ENCODE measurements at regions not wholly inside any gene's neighbourhood (a gene's known extent, or its start where the extent isn't known, plus 50 kb on each side); places are given as distances from the start of the nearest gene placed in this dataset.

DNA sequence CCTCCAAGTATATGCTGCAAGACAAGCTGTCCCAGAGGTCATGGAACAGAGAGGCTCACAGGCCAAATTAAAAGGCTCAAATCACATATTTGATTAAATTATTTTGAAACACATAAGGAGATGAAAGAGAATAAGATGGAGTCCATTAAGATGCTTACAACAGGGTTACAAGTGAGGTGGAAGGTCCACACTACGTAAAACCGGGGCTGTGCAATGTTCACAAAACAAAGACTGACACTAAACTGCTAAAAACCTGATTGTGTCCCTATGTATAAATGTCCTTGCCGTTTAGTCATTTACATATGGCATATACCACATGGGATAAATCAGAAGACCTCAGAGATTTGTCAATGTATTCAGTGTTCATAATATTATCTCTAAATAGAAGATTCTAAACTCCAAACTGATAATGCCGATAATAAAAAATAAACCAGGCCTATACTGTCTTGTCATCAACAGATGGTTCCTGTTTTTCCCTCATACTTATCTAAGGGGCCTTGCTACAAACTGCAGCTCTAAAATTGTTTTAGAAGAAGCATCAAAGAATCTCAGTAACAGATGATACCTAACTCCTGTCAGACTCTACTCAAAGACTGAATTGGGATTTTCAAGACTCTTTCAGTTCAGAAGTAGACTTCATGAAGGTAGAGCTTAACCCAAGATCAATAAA lies 51.8 kb upstream of the RIPOR2 start:
- no peak overlapping the region for H3K4me3 ChIP-seq (ENCODE audit: control insufficient read depth, low read depth, low read length)
- no peak for DNase-seq (ENCODE audit: low read depth)
- no peak for TF ChIP-seq CTCF (IDR thresholded peaks at IDR 0.05; ENCODE audit: control insufficient read depth, insufficient read depth, low read depth, low read length, missing control alignments)

- no peak for TF ChIP-seq CTCF (IDR thresholded peaks at IDR 0.05; ENCODE audit: control insufficient read depth, insufficient read depth, low read depth, low read length, missing control alignments)
- DNase-seq (ENCODE audit: low read depth): no peak
These were observed 52.8 kb upstream of the RIPOR2 start for GRCh38 chr6:24988562-24988961.

DNA sequence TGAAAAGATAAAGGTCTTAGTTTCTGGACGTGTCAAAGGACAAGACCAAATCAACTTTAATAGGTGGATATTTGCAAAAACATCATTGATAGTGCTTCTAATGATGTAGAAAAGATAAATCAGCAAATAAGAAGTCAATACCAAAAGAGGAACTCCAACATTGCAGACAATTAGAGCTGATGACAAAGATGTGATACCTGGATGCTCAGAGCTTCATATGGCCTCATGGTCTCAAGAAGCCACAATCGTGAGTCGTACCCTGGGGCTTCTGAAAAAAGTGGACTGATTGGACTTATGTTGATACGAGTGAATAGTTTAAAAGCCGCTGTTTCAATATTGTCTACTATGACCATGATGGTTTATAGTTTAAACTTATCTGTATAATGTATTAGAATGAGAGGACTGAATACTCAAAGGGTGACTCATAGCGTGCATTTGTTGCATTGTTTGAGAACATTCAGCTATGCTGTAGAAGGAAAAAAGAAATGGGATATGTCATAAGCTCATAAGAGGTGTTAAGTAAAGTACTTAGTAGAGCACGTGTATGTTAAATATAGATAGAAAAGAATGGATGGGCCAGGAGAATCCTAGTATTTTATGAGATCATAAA lies 54.6 kb upstream of the RIPOR2 start:
- no peak for TF ChIP-seq CTCF (IDR thresholded peaks at IDR 0.05; ENCODE audit: control insufficient read depth, insufficient read depth, low read depth, low read length, missing control alignments)
- no peak for DNase-seq (ENCODE audit: low read depth)
- H3K4me3 ChIP-seq (ENCODE audit: control insufficient read depth, low read depth, low read length): no peak overlapping the region

More at GRCh38 chr6:24988562-24988961, 52.8 kb upstream of the RIPOR2 start:
- no peak overlapping the region for H3K4me3 ChIP-seq (ENCODE audit: control insufficient read depth, low read depth, low read length)

DNA sequence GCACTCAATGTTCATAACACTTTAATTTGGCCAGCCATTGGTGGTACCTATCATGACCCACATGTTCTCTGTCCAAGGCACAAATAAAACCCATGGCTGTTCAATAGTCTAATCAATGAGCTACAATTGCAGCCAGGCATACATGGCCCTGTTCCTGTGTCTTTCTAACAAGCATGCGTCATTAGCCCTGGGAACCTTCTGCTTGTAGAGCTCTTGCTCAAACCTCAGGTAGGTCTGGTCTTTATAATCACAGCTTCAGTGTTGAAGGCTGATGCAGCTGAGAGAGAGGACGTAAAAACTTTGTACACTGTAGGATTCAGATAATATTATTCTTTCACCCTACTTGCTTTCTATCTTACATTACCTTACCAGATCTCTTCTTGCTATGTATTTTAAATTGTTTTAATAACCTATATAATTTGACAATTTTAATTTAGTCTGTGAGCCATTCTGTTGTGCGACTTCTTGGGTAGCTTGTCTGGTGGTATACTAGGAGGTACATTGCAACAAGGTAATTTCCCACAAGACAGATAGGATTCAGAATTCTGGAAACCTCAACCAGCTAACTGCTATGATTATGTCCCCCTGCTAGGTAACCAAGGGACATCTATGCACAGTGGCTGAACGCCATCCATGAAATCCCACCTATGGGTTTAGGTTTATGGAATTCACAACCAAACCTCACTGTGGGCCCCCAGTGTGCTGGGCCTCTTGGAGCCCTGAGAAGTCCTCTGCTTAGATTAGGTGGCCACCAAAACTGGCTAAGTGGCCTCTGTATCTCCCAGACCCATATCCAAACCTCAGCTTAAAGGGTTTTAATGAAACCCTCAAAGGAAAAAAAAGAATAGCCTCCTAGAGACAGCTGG lies 55.4 kb upstream of the RIPOR2 start:
- TF ChIP-seq CTCF (IDR thresholded peaks at IDR 0.05; ENCODE audit: control insufficient read depth, insufficient read depth, low read depth, low read length, missing control alignments): no peak
- no peak overlapping the region for H3K4me3 ChIP-seq (ENCODE audit: control insufficient read depth, low read depth, low read length)
- DNase-seq (ENCODE audit: low read depth): no peak

- TF ChIP-seq CTCF (IDR thresholded peaks at IDR 0.05; ENCODE audit: control insufficient read depth, insufficient read depth, low read depth, low read length, missing control alignments): peak; percentile 77
- H3K4me3 ChIP-seq (ENCODE audit: control insufficient read depth, low read depth, low read length): no peak overlapping the region
- DNase-seq (ENCODE audit: low read depth): no peak
These were observed 56.2 kb upstream of the RIPOR2 start for GRCh38 chr6:24991810-24992467.

DNA sequence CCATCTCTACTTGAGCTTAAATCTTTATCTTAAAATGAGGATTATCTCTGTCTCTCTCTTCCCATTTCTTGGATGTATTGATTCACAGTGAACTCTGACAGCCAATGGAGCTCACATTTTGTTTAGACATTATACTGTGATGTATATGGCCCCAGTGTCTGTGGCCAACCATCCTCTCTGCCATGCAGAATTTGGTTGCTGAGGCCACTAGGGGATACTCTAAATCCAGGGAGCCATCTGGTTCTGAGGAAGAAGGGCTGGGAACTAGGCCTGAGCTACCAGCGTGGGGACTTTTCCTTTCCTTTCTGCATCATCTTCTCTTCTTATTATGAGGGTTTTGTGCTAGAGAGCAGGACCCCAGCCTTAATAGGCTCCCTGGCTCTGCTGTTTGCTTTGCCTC lies 59.1 kb upstream of the RIPOR2 start:
- peak; percentile 54 for TF ChIP-seq CTCF (IDR thresholded peaks at IDR 0.05; ENCODE audit: control insufficient read depth, insufficient read depth, low read depth, low read length, missing control alignments)

More for the DNA sequence above, 59.1 kb upstream of the RIPOR2 start:
- no peak for DNase-seq (ENCODE audit: low read depth)
- H3K4me3 ChIP-seq (ENCODE audit: control insufficient read depth, low read depth, low read length): no peak overlapping the region

Measured in AG09309 (cell line).